GM23338 (cell line): ENCODE measurements at regions not wholly inside any gene's neighbourhood (a gene's known extent, or its start where the extent isn't known, plus 50 kb on each side); places are given as distances from the start of the nearest gene placed in this dataset.

Source experiments
- ATAC-seq: fragments of 200-7000 bp; cut with Tn5 transposase; 3 replicates; pipeline ENCODE4 v1.9.1; 2020
- DNase-seq: peaks from one replicate; pipeline ENCODE4 v3.0.0-alpha.2; 2015; ENCODE audit warnings: low spot score
- H2AFZ ChIP-seq: fragments of 200-600 bp; sonication (generic); 2 replicates; pipeline ENCODE4 v1.8.0; 2016; ENCODE audit warnings: antibody characterized with exemption, mild to moderate bottlenecking, moderate library complexity
- H3F3A ChIP-seq: fragments of 200-600 bp; sonication (generic); replicated peaks from 2 replicates; pipeline ENCODE4 v1.8.0; 2017; ENCODE audit warnings: antibody characterized with exemption, mixed run types, low read depth
- H3K27ac ChIP-seq: fragments of 200-600 bp; sonication (generic); 2 replicates; pipeline ENCODE4 v1.6.1; 2016; ENCODE audit warnings: low read depth
- H3K27me3 ChIP-seq: fragments of 200-600 bp; sonication (generic); 2 replicates; pipeline ENCODE4 v1.8.0; 2016; ENCODE audit warnings: mild to moderate bottlenecking, mixed run types, moderate library complexity; ENCODE audit not compliant: insufficient read depth
- H3K36me3 ChIP-seq: fragments of 200-600 bp; sonication (generic); 2 replicates; pipeline ENCODE4 v1.8.0; 2016; ENCODE audit warnings: mild to moderate bottlenecking; ENCODE audit not compliant: insufficient read depth
- H3K4me1 ChIP-seq: fragments of 200-600 bp; sonication (generic); 2 replicates; pipeline ENCODE4 v1.8.0; 2016; ENCODE audit warnings: mild to moderate bottlenecking, moderate library complexity; ENCODE audit not compliant: insufficient read depth
- H3K4me2 ChIP-seq: fragments of 200-600 bp; sonication (generic); 2 replicates; pipeline ENCODE4 v1.7.1; 2017; ENCODE audit warnings: mixed run types
- H3K4me3 ChIP-seq: fragments of 200-600 bp; sonication (generic); 2 replicates; pipeline ENCODE4 v1.6.1; 2016; ENCODE audit warnings: mixed run types
- H3K79me2 ChIP-seq: fragments of 200-600 bp; sonication (generic); replicated peaks from 2 replicates; pipeline ENCODE4 v1.8.0; 2017; ENCODE audit warnings: mild to moderate bottlenecking; ENCODE audit not compliant: insufficient read depth
- H3K9me2 ChIP-seq: fragments of 200-600 bp; sonication (generic); 2 replicates; pipeline ENCODE4 v1.8.0; 2017; ENCODE audit not compliant: insufficient read depth
- H4K20me1 ChIP-seq: fragments of 200-600 bp; sonication (generic); replicated peaks from 2 replicates; pipeline ENCODE4 v1.8.0; 2017; ENCODE audit warnings: mild to moderate bottlenecking; ENCODE audit not compliant: insufficient read depth
- H3K27ac Mint-ChIP-seq: 2 replicates; pipeline ENCODE4 v1.8.0; 2020; ENCODE audit warnings: inconsistent platforms, mild to moderate bottlenecking, moderate library complexity, mixed read lengths
- H3K27me3 Mint-ChIP-seq: 3 replicates; pipeline ENCODE4 v1.8.0; 2022; ENCODE audit warnings: low read depth, mild to moderate bottlenecking, moderate library complexity, mixed read lengths, inconsistent platforms; ENCODE audit not compliant: insufficient read depth, poor library complexity
- H3K36me3 Mint-ChIP-seq: 3 replicates; pipeline ENCODE4 v1.8.0; 2021; ENCODE audit warnings: low read depth, mild to moderate bottlenecking, inconsistent platforms, moderate library complexity, mixed read lengths
- H3K4me1 Mint-ChIP-seq: 3 replicates; pipeline ENCODE4 v1.8.0; 2020; ENCODE audit warnings: mild to moderate bottlenecking, inconsistent platforms, mixed read lengths
- H3K4me3 Mint-ChIP-seq: 3 replicates; pipeline ENCODE4 v1.8.0; 2021; ENCODE audit warnings: moderate library complexity, mild to moderate bottlenecking, inconsistent platforms, mixed read lengths
- H3K9me3 Mint-ChIP-seq: 3 replicates; pipeline ENCODE4 v1.8.0; 2020; ENCODE audit warnings: moderate library complexity, mild to moderate bottlenecking, inconsistent platforms, mixed read lengths
- EZH2 ChIP-seq: fragments of 200-600 bp; sonication (generic); IDR thresholded peaks from one replicate; pipeline ENCODE4 v1.8.0; 2017; ENCODE audit warnings: antibody characterized with exemption, mild to moderate bottlenecking, low read depth; ENCODE audit not compliant: unreplicated experiment
- EZH2phosphoT487 ChIP-seq: fragments of 200-600 bp; sonication (generic); IDR thresholded peaks from one replicate; pipeline ENCODE4 v1.8.1; 2018; ENCODE audit warnings: antibody characterized with exemption; ENCODE audit not compliant: unreplicated experiment
- JUNB ChIP-seq: IDR thresholded peaks from one replicate; pipeline ENCODE4 v1.6.1; 2016; ENCODE audit warnings: antibody characterized with exemption; ENCODE audit not compliant: unreplicated experiment
- NANOG ChIP-seq: IDR thresholded peaks from 2 replicates; pipeline ENCODE4 v1.6.1; 2016; ENCODE audit warnings: antibody characterized with exemption, borderline replicate concordance
- POLR2AphosphoS5 ChIP-seq: IDR thresholded peaks from 2 replicates; pipeline ENCODE4 v1.6.1; 2016; ENCODE audit warnings: antibody characterized with exemption, low read depth
- STAT1 ChIP-seq: IDR thresholded peaks from one replicate; pipeline ENCODE4 v1.6.1; 2016; ENCODE audit warnings: antibody characterized with exemption; ENCODE audit not compliant: unreplicated experiment
- ZNF331 ChIP-seq: fragments of 250-450 bp; sonication (Bioruptor Pico); IDR thresholded peaks from 2 replicates; pipeline ENCODE4 v1.5.0; 2020; ENCODE audit warnings: low read depth, mild to moderate bottlenecking, moderate library complexity
- TF ChIP-seq, protein P1 (sequence below), 2 experiments: fragments of 200-600 bp in 1 of 2; sonication (generic) in 1 of 2; conservative IDR thresholded peaks; 2 replicates each; pipeline versions ENCODE4 v1.5.1 to v1.6.1; 2016 to 2017; ENCODE audit warnings: antibody characterized with exemption in 2 of 2, low read depth in 2 of 2, mild to moderate bottlenecking in 2 of 2, moderate library complexity in 1 of 2
- TF ChIP-seq, protein P2 (sequence below): IDR thresholded peaks from one replicate; pipeline ENCODE4 v1.6.1; 2018; ENCODE audit warnings: antibody characterized with exemption; ENCODE audit not compliant: unreplicated experiment
- TF ChIP-seq, protein P3 (sequence below): IDR thresholded peaks from 2 replicates; pipeline ENCODE4 v1.6.1; 2016; ENCODE audit warnings: antibody characterized with exemption

- no peak overlapping the region for H3K4me3 Mint-ChIP-seq
- no peak overlapping the region for H3K4me2 ChIP-seq
- no peaks in the 10 kb centered on the region for H3F3A ChIP-seq
- H4K20me1 ChIP-seq = no peaks in the 10 kb centered on the region
- no peak for DNase-seq
- no peak overlapping the region for H3K27ac ChIP-seq
- H3K27ac Mint-ChIP-seq = no peak overlapping the region
- H2AFZ ChIP-seq = no peak overlapping the region
- H3K4me3 ChIP-seq = no peak overlapping the region
- peaks cover 3% of the 10 kb centered on the region; the same call in 2 of the 3 replicates for H3K9me3 Mint-ChIP-seq
- no peaks in the 10 kb centered on the region for H3K4me1 Mint-ChIP-seq
- TF ChIP-seq POLR2AphosphoS5 = no peak
- TF ChIP-seq, protein P1, sequence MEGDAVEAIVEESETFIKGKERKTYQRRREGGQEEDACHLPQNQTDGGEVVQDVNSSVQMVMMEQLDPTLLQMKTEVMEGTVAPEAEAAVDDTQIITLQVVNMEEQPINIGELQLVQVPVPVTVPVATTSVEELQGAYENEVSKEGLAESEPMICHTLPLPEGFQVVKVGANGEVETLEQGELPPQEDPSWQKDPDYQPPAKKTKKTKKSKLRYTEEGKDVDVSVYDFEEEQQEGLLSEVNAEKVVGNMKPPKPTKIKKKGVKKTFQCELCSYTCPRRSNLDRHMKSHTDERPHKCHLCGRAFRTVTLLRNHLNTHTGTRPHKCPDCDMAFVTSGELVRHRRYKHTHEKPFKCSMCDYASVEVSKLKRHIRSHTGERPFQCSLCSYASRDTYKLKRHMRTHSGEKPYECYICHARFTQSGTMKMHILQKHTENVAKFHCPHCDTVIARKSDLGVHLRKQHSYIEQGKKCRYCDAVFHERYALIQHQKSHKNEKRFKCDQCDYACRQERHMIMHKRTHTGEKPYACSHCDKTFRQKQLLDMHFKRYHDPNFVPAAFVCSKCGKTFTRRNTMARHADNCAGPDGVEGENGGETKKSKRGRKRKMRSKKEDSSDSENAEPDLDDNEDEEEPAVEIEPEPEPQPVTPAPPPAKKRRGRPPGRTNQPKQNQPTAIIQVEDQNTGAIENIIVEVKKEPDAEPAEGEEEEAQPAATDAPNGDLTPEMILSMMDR (conservative IDR thresholded peaks at IDR 0.05; ENCODE audit: low read depth in 2 of 2) = no peak
- TF ChIP-seq EZH2 = no peak
- no peak for TF ChIP-seq ZNF331
- TF ChIP-seq, protein P2, sequence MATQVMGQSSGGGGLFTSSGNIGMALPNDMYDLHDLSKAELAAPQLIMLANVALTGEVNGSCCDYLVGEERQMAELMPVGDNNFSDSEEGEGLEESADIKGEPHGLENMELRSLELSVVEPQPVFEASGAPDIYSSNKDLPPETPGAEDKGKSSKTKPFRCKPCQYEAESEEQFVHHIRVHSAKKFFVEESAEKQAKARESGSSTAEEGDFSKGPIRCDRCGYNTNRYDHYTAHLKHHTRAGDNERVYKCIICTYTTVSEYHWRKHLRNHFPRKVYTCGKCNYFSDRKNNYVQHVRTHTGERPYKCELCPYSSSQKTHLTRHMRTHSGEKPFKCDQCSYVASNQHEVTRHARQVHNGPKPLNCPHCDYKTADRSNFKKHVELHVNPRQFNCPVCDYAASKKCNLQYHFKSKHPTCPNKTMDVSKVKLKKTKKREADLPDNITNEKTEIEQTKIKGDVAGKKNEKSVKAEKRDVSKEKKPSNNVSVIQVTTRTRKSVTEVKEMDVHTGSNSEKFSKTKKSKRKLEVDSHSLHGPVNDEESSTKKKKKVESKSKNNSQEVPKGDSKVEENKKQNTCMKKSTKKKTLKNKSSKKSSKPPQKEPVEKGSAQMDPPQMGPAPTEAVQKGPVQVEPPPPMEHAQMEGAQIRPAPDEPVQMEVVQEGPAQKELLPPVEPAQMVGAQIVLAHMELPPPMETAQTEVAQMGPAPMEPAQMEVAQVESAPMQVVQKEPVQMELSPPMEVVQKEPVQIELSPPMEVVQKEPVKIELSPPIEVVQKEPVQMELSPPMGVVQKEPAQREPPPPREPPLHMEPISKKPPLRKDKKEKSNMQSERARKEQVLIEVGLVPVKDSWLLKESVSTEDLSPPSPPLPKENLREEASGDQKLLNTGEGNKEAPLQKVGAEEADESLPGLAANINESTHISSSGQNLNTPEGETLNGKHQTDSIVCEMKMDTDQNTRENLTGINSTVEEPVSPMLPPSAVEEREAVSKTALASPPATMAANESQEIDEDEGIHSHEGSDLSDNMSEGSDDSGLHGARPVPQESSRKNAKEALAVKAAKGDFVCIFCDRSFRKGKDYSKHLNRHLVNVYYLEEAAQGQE = no peak
- no peak for TF ChIP-seq EZH2phosphoT487
- H3K27me3 Mint-ChIP-seq = peaks cover 2% of the 10 kb centered on the region
- H3K4me1 ChIP-seq = no peaks in the 10 kb centered on the region
- no peaks in the 10 kb centered on the region for H3K36me3 Mint-ChIP-seq
- H3K36me3 ChIP-seq = no peaks in the 10 kb centered on the region
- no peaks in the 10 kb centered on the region for H3K9me2 ChIP-seq
- no peaks in the 10 kb centered on the region for H3K79me2 ChIP-seq
- H3K27me3 ChIP-seq = no peaks in the 10 kb centered on the region
- ATAC-seq = no peak
Observed at GRCh38 chr13:67538906-67539305, 308.8 kb upstream of the PCDH9 start.

- TF ChIP-seq EZH2 (no peak), JUNB (no peak), STAT1 (no peak), NANOG (no peak), POLR2AphosphoS5 (no peak)
- TF ChIP-seq, protein P3, sequence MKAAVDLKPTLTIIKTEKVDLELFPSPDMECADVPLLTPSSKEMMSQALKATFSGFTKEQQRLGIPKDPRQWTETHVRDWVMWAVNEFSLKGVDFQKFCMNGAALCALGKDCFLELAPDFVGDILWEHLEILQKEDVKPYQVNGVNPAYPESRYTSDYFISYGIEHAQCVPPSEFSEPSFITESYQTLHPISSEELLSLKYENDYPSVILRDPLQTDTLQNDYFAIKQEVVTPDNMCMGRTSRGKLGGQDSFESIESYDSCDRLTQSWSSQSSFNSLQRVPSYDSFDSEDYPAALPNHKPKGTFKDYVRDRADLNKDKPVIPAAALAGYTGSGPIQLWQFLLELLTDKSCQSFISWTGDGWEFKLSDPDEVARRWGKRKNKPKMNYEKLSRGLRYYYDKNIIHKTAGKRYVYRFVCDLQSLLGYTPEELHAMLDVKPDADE = no peak
- Histone ChIP-seq H3K4me1 (peaks cover 21% of the 10 kb centered on the region), H2AFZ (peak overlapping the region; percentile 44; the same call in 1 of the 2 replicates), H3F3A (no peaks in the 10 kb centered on the region), H4K20me1 (no peaks in the 10 kb centered on the region), H3K27me3 (no peaks in the 10 kb centered on the region), H3K79me2 (no peaks in the 10 kb centered on the region), H3K9me2 (no peaks in the 10 kb centered on the region; the same call in 1 of the 2 replicates), H3K27ac (no peak overlapping the region), H3K4me3 (no peak overlapping the region), H3K36me3 (no peaks in the 10 kb centered on the region), H3K4me2 (no peak overlapping the region)
- H3K4me3 Mint-ChIP-seq = no peak overlapping the region
- H3K27me3 Mint-ChIP-seq = no peaks in the 10 kb centered on the region
- H3K27ac Mint-ChIP-seq = no peak overlapping the region
- peaks cover 4% of the 10 kb centered on the region; the same call in 1 of the 3 replicates for H3K9me3 Mint-ChIP-seq
- peaks cover 26% of the 10 kb centered on the region for H3K4me1 Mint-ChIP-seq
- DNase-seq = no peak
- ATAC-seq = no peak
- peaks cover 10% of the 10 kb centered on the region; the same call in 1 of the 3 replicates for H3K36me3 Mint-ChIP-seq
Observed at GRCh38 chr13:67520886-67521285, 290.8 kb upstream of the PCDH9 start.
